Naive thymus-derived CD4-positive, alpha-beta T cell (primary cell): ENCODE measurements at regions not wholly inside any gene's neighbourhood (a gene's known extent, or its start where the extent isn't known, plus 50 kb on each side); places are given as distances from the start of the nearest gene placed in this dataset.

Experiments used
- ATAC-seq: fragments of 150-1000 bp; cut with Tn5 transposase; 2 replicates; pipeline ENCODE4 v1.10.0; 2021; ENCODE audit warnings: mild to moderate bottlenecking, moderate library complexity
- CTCF ChIA-PET: fragments of 350-600 bp; sonication (Branson Sonifier 250); formaldehyde crosslinking; loops from one replicate; lab custom pipeline; 2021; ENCODE audit warnings: antibody characterized with exemption; lab: Charles Lee
- POLR2A ChIA-PET: fragments of 350-600 bp; sonication (Branson Sonifier 250); formaldehyde crosslinking; loops from one replicate; lab custom pipeline; 2021; ENCODE audit warnings: antibody characterized with exemption, inconsistent platforms; lab: Charles Lee
- DNase-seq, 9 donors: peaks; one replicate each; pipeline versions ENCODE4 v3.0.0 to v3.0.0-alpha.2; 2020 to 2022; ENCODE audit warnings: mixed read lengths in 1 of 9
- H3K27ac ChIP-seq: one replicate; pipeline ENCODE4 v1.7.0; 2013; ENCODE audit warnings: mild to moderate bottlenecking, low read depth, low read length, moderate library complexity
- H3K27me3 ChIP-seq, 2 donors: one replicate each; pipeline ENCODE4 v1.7.0; 2013; ENCODE audit warnings: low read length in 2 of 2, mild to moderate bottlenecking in 2 of 2, moderate library complexity in 2 of 2; ENCODE audit not compliant: control insufficient read depth in 2 of 2, insufficient read depth in 2 of 2
- H3K36me3 ChIP-seq, 3 experiments: 1 replicate in 2 of 3; 2 replicates in 1 of 3; pipeline ENCODE4 v1.7.0; 2013; ENCODE audit warnings: low read length in 3 of 3, mild to moderate bottlenecking in 3 of 3, moderate library complexity in 1 of 3; ENCODE audit not compliant: insufficient read depth in 3 of 3, control insufficient read depth in 2 of 3
- H3K4me1 ChIP-seq, 2 donors: one replicate each; pipeline ENCODE4 v1.7.0; 2013; ENCODE audit warnings: low read length in 2 of 2, mild to moderate bottlenecking in 2 of 2, moderate library complexity in 1 of 2; ENCODE audit not compliant: control insufficient read depth in 2 of 2, insufficient read depth in 2 of 2
- H3K4me3 ChIP-seq: 2 replicates; pipeline ENCODE4 v1.7.0; 2013; ENCODE audit warnings: mild to moderate bottlenecking, low read length
- H3K9me3 ChIP-seq, 3 experiments: 1 replicate in 2 of 3; 2 replicates in 1 of 3; pipeline ENCODE4 v1.7.0; 2013; ENCODE audit warnings: low read length in 3 of 3; ENCODE audit not compliant: control insufficient read depth in 2 of 3
- H3K27ac Mint-ChIP-seq, 9 donors: one replicate each; pipeline ENCODE4 v1.8.0; 2020 to 2022; ENCODE audit warnings: mixed read lengths in 9 of 9, mild to moderate bottlenecking in 8 of 9, moderate library complexity in 5 of 9, inconsistent platforms in 2 of 9
- H3K27me3 Mint-ChIP-seq, 5 donors: one replicate each; pipeline ENCODE4 v1.8.0; 2021 to 2022; ENCODE audit warnings: mixed read lengths in 5 of 5, mild to moderate bottlenecking in 1 of 5
- H3K36me3 Mint-ChIP-seq, 5 donors: one replicate each; pipeline ENCODE4 v1.8.0; 2020 to 2022; ENCODE audit warnings: mixed read lengths in 5 of 5, mild to moderate bottlenecking in 3 of 5, inconsistent platforms in 1 of 5
- H3K4me1 Mint-ChIP-seq, 7 donors: one replicate each; pipeline ENCODE4 v1.8.0; 2020 to 2022; ENCODE audit warnings: mixed read lengths in 7 of 7, mild to moderate bottlenecking in 3 of 7, inconsistent platforms in 1 of 7
- H3K4me3 Mint-ChIP-seq, 10 donors: one replicate each; pipeline ENCODE4 v1.8.0; 2020 to 2022; ENCODE audit warnings: mild to moderate bottlenecking in 10 of 10, mixed read lengths in 10 of 10, moderate library complexity in 6 of 10, inconsistent platforms in 2 of 10
- H3K9me3 Mint-ChIP-seq, 11 donors: one replicate each; pipeline ENCODE4 v1.8.0; 2020 to 2022; ENCODE audit warnings: mixed read lengths in 11 of 11, mild to moderate bottlenecking in 4 of 11, inconsistent platforms in 1 of 11, moderate library complexity in 1 of 11
- intact Hi-C, 2 donors: fragments of 100-400 bp; cut with micrococcal nuclease; formaldehyde crosslinking; loops; one replicate each; pipeline ENCODE4 v1.15.1; 2023

DNA sequence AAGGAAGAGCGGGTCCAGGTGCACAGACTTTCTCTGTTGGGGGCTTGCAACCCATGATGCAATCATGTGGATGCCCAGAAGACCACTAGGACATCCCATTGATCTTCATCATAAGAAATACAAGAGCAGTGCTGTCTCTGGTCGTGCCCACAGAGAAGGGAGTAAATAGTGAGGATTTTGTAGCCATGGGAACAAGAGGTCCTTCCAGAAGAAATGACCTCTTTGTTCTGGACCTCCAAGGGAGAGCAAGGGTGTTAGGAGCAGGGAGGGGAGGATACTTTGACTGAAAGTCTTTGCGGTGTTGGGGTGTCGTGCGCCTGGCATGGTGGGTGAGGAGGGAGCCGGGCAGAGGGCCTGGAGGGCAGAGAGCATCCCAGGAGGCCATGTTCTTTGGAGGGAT lies 55.0 kb upstream of the EN2 start:
- peaks cover 0 to 3% (median 0%) of the 10 kb centered on the region in 5 donors for H3K36me3 Mint-ChIP-seq
- peaks cover 0 to 11% (median 0%) of the 10 kb centered on the region in 7 donors for H3K4me1 Mint-ChIP-seq
- Histone ChIP-seq H3K4me3 (no peak overlapping the region), H3K4me1 (peaks cover 0 to 6% of the 10 kb centered on the region in 2 donors), H3K27ac (no peak overlapping the region), H3K27me3 (no peaks in the 10 kb centered on the region), H3K9me3 (no peaks in the 10 kb centered on the region), H3K36me3 (no peaks in the 10 kb centered on the region)
- H3K9me3 Mint-ChIP-seq: peaks cover 0 to 8% (median 0%) of the 10 kb centered on the region in 11 donors
- ChIA-PET POLR2A (no interaction called here), CTCF (no interaction called here)
- ATAC-seq: no peak
- H3K4me3 Mint-ChIP-seq: no peak overlapping the region
- peaks cover 10 to 63% (median 34%) of the 10 kb centered on the region in 5 donors for H3K27me3 Mint-ChIP-seq
- intact Hi-C loops: no loop called here
- DNase-seq: no peak
- H3K27ac Mint-ChIP-seq: no peak overlapping the region

DNA sequence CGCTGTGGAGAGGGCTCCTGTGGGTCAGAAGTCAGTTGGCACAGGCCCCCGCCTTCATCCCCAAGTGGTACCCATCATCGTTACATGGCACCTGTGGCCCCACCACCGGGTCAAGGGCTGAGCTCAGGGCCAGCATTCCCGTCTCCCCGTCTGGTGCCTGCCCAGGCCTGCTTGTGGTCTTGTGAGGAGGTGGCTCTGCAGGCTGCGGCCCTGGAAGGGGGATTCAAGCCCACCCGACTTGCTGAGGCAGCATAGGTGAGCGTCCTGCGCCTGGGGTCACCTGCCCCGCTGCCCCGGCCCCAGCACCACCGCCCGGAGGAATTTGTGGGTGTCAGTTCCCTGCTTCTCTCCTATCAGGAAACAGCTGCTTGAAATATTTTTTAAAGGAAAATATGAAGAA lies 53.0 kb upstream of the EN2 start:
- H3K36me3 Mint-ChIP-seq: peaks cover 0 to 3% (median 0%) of the 10 kb centered on the region in 5 donors
- intact Hi-C loops: no loop called here
- ATAC-seq (no peak), DNase-seq (no peak)
- H3K27me3 Mint-ChIP-seq: peaks cover 10 to 64% (median 34%) of the 10 kb centered on the region in 5 donors
- Histone ChIP-seq H3K4me3 (no peak overlapping the region), H3K9me3 (no peaks in the 10 kb centered on the region), H3K27ac (no peak overlapping the region), H3K4me1 (peaks cover 0 to 6% of the 10 kb centered on the region in 2 donors), H3K27me3 (no peaks in the 10 kb centered on the region), H3K36me3 (no peaks in the 10 kb centered on the region)
- CTCF ChIA-PET: no interaction called here
- H3K27ac Mint-ChIP-seq: no peak overlapping the region
- POLR2A ChIA-PET: no interaction called here
- H3K4me3 Mint-ChIP-seq: no peak overlapping the region
- peaks cover 0 to 15% (median 4%) of the 10 kb centered on the region in 7 donors for H3K4me1 Mint-ChIP-seq
- peaks cover 0 to 5% (median 0%) of the 10 kb centered on the region in 11 donors for H3K9me3 Mint-ChIP-seq

DNA sequence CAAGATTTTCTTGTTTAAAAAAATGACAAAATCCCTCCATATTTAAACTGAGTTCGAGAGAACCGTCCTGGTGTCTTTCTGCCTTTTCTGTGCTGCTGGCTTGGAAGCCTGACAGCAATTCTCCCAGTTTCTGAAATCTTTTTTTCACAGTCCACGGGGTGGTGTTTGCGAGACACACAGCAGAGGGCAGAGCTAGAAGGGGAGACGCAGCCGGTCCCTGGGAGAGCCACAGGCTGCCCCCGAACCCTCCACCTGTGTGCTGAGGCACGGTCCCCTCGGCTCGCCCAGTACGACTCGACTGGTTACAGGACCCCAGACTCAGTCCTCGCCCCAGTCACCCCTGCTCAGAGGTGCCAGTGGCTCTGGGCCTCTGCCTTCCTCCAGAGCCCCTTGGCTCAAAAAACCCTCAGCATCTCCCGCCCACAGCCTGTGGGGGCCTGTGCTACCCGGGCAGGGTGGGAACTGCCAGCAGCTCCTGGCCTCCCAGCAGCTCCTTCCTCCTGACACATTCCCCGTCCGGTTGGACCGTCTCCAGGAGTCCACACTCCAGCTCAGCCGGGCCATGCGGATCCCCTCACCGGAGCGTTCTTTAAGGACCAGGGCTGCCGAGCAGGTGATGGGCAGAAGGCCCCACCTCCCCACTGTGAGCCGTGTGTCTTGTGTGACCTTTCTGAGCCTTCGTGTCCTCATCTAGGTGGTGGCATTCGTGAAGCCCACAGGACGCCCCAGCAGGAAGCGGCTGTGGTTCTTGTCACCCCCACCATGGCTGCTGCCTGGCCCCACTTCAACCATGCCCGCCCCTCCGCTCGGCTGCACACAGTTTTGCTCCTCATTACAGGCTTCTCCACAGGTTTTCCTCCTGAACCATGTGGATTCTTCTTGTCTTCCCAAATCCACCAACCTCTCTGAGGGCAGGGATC lies 52.3 kb upstream of the EN2 start:
- Histone ChIP-seq H3K36me3 (no peaks in the 10 kb centered on the region), H3K4me3 (no peak overlapping the region), H3K4me1 (peaks cover 0 to 6% of the 10 kb centered on the region in 2 donors), H3K27ac (no peak overlapping the region), H3K9me3 (no peaks in the 10 kb centered on the region), H3K27me3 (no peaks in the 10 kb centered on the region)
- ChIA-PET POLR2A (no interaction called here), CTCF (no interaction called here)
- Mint-ChIP-seq H3K4me3 (no peak overlapping the region), H3K36me3 (peaks cover 0 to 3% (median 0%) of the 10 kb centered on the region in 5 donors), H3K9me3 (peaks cover 0 to 5% (median 0%) of the 10 kb centered on the region in 11 donors), H3K27ac (no peak overlapping the region), H3K27me3 (peaks cover 10 to 64% (median 39%) of the 10 kb centered on the region in 5 donors), H3K4me1 (peaks cover 0 to 15% (median 4%) of the 10 kb centered on the region in 7 donors)
- DNase-seq (no peak), ATAC-seq (no peak)
- intact Hi-C loops: no loop called here

DNA sequence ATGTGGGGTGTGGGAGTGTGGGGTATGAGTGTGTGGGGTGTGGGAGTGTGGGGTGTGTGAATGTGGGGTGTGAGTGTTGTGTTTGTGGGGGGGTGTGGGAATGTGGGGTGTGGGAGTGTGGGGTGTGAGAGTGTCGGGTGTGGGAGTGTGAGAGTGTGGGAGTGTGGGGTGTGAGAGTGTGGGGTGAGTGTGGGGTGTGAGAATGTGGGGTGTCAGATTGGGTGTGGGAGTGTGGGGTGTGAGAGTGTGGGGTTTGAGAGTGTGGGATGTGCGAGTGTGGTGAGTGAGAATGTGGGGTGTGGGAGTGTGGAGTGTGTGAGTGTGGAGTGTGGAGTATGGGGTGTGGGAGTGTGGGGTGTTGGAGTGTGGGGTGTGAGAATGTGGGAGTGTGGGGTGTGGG lies 50.1 kb upstream of the EN2 start:
- Mint-ChIP-seq H3K9me3 (peaks cover 0 to 3% (median 0%) of the 10 kb centered on the region in 11 donors), H3K4me1 (peaks cover 0 to 18% (median 9%) of the 10 kb centered on the region in 7 donors), H3K4me3 (no peak overlapping the region), H3K27me3 (peaks cover 9 to 68% (median 39%) of the 10 kb centered on the region in 5 donors), H3K36me3 (peaks cover 0 to 2% (median 0%) of the 10 kb centered on the region in 5 donors), H3K27ac (no peak overlapping the region)
- H3K27ac ChIP-seq: no peak overlapping the region
- ATAC-seq (no peak), DNase-seq (no peak)
- ChIA-PET POLR2A (no interaction called here), CTCF (no interaction called here)
- no peaks in the 10 kb centered on the region for H3K9me3 ChIP-seq
- no peaks in the 10 kb centered on the region for H3K27me3 ChIP-seq
- intact Hi-C loops: no loop called here
- H3K36me3 ChIP-seq: no peaks in the 10 kb centered on the region
- H3K4me3 ChIP-seq: no peak overlapping the region
- peaks cover 0 to 6% of the 10 kb centered on the region in 2 donors for H3K4me1 ChIP-seq
